HL-60 (cell line): ENCODE measurements at regions not wholly inside any gene's neighbourhood (a gene's known extent, or its start where the extent isn't known, plus 50 kb on each side); places are given as distances from the start of the nearest gene placed in this dataset.

Experiments
- DNase-seq, 2 experiments: peaks; one replicate each; pipeline ENCODE4 v3.0.0-alpha.2; 2010 to 2020; ENCODE audit warnings: low read depth in 1 of 2, low spot score in 1 of 2
- H3K27ac ChIP-seq: fragments of 250-450 bp; sonication (Bioruptor Pico); replicated peaks from 2 replicates; pipeline ENCODE4 v1.5.1; 2020; ENCODE audit warnings: mild to moderate bottlenecking, moderate library complexity
- H3K27me3 ChIP-seq: fragments of 250-450 bp; sonication (Bioruptor Pico); 2 replicates; pipeline ENCODE4 v1.5.1; 2021; ENCODE audit warnings: mild to moderate bottlenecking, moderate library complexity; ENCODE audit not compliant: insufficient read depth, poor library complexity, severe bottlenecking
- H3K4me3 ChIP-seq: replicated peaks from 2 replicates; pipeline ENCODE4 v1.5.1; 2011; ENCODE audit warnings: mild to moderate bottlenecking, control low read depth, low read length; ENCODE audit not compliant: insufficient read depth
- CTCF ChIP-seq: IDR thresholded peaks from one replicate; pipeline ENCODE4 v1.5.1; 2011; ENCODE audit warnings: low read length, control low read depth, inconsistent platforms; ENCODE audit not compliant: insufficient read depth
- GABPA ChIP-seq: IDR thresholded peaks from 2 replicates; pipeline ENCODE4 v1.6.1; 2012; ENCODE audit warnings: low read depth
- POLR2AphosphoS5 ChIP-seq: IDR thresholded peaks from 2 replicates; pipeline ENCODE4 v1.6.1; 2012; ENCODE audit warnings: low read depth
- REST ChIP-seq: IDR thresholded peaks from 2 replicates; pipeline ENCODE4 v1.6.1; 2012; ENCODE audit warnings: low read depth; ENCODE audit not compliant: insufficient replicate concordance
- SPI1 ChIP-seq: IDR thresholded peaks from 2 replicates; pipeline ENCODE4 v1.6.1; 2012; ENCODE audit warnings: low read depth, mild to moderate bottlenecking, borderline replicate concordance

- TF ChIP-seq CTCF (no peak), POLR2AphosphoS5 (no peak), GABPA (no peak), REST (no peak), SPI1 (no peak)
- Histone ChIP-seq H3K27ac (no peak overlapping the region), H3K27me3 (no peaks in the 10 kb centered on the region), H3K4me3 (no peak overlapping the region)
- DNase-seq, result no peak
Observed at GRCh38 chr16:81163671-81164070, 67.5 kb upstream of the GCSH start.

GRCh38 chr16:81158964-81159363 lies 62.8 kb upstream of the GCSH start:
- Histone ChIP-seq H3K4me3 (no peak overlapping the region), H3K27ac (no peak overlapping the region), H3K27me3 (no peaks in the 10 kb centered on the region)
- no peak for DNase-seq
- no peak for TF ChIP-seq POLR2AphosphoS5
- TF ChIP-seq GABPA, result no peak
- no peak for TF ChIP-seq CTCF
- no peak for TF ChIP-seq REST
- no peak for TF ChIP-seq SPI1

GRCh38 chr16:81155769-81156168 lies 59.6 kb upstream of the GCSH start:
- H3K27ac ChIP-seq, result no peak overlapping the region
- DNase-seq, result no peak
- TF ChIP-seq SPI1 (no peak), POLR2AphosphoS5 (no peak), CTCF (no peak), GABPA (no peak), REST (no peak)
- H3K4me3 ChIP-seq, result no peak overlapping the region
- no peaks in the 10 kb centered on the region for H3K27me3 ChIP-seq
